Adipocyte (in vitro differentiated cells): ENCODE measurements at regions not wholly inside any gene's neighbourhood (a gene's known extent, or its start where the extent isn't known, plus 50 kb on each side); places are given as distances from the start of the nearest gene placed in this dataset.

ENCODE experiments used
- DNase-seq: peaks from one replicate; pipeline ENCODE4 v3.0.0-alpha.2; 2015; ENCODE audit warnings: low read depth
- H3K27me3 ChIP-seq: replicated peaks from 2 replicates; pipeline ENCODE4 v1.7.0; 2013; ENCODE audit warnings: mild to moderate bottlenecking, low read length, moderate library complexity; ENCODE audit not compliant: control insufficient read depth, insufficient read depth
- H3K36me3 ChIP-seq: 2 replicates; pipeline ENCODE4 v1.7.0; 2013; ENCODE audit warnings: low read length, mild to moderate bottlenecking, moderate library complexity; ENCODE audit not compliant: control insufficient read depth, insufficient read depth, severe bottlenecking
- H3K4me1 ChIP-seq: 2 replicates; pipeline ENCODE4 v1.7.0; 2013; ENCODE audit warnings: mild to moderate bottlenecking, low read length, moderate library complexity; ENCODE audit not compliant: control insufficient read depth, insufficient read depth
- H3K4me3 ChIP-seq: 2 replicates; pipeline ENCODE4 v1.7.0; 2013; ENCODE audit warnings: mild to moderate bottlenecking, low read length, moderate library complexity
- H3K9ac ChIP-seq: 2 replicates; pipeline ENCODE4 v1.7.0; 2013; ENCODE audit warnings: mild to moderate bottlenecking, low read length, moderate library complexity
- H3K9me3 ChIP-seq: 2 replicates; pipeline ENCODE4 v1.7.0; 2013; ENCODE audit warnings: mild to moderate bottlenecking, low read length, moderate library complexity; ENCODE audit not compliant: control insufficient read depth

GRCh38 chr6:143609501-143609900 is 68.3 kb upstream of the PHACTR2 start:
- Histone ChIP-seq H3K27me3 (no peaks in the 10 kb centered on the region), H3K4me3 (no peak overlapping the region), H3K4me1 (peaks cover 11% of the 10 kb centered on the region), H3K36me3 (no peaks in the 10 kb centered on the region), H3K9me3 (no peaks in the 10 kb centered on the region), H3K9ac (no peak overlapping the region)
- no peak for DNase-seq

DNA sequence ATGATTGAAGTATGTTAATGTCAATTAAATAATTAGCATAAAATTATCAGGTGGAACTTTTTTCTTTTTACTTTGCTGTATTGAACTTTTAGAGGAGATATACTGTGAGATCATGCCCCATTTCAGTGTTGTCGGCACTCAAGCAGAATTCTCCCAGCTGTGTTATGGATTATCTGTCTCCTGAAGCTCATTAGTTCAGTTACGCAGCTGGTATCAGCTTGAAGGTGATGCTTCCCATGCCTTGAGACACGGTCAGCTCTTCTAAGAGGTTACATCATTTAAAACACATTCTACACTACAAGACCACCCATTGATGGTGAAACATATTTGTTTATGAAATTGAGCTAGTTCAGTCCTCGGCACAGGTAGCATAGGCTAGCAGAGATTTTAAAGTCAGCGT is 68.9 kb upstream of the PHACTR2 start:
- H3K9ac ChIP-seq = no peak overlapping the region
- DNase-seq = no peak
- H3K4me1 ChIP-seq = peaks cover 16% of the 10 kb centered on the region
- no peaks in the 10 kb centered on the region for H3K27me3 ChIP-seq
- no peak overlapping the region for H3K4me3 ChIP-seq
- H3K36me3 ChIP-seq = no peaks in the 10 kb centered on the region
- H3K9me3 ChIP-seq = no peaks in the 10 kb centered on the region

DNA sequence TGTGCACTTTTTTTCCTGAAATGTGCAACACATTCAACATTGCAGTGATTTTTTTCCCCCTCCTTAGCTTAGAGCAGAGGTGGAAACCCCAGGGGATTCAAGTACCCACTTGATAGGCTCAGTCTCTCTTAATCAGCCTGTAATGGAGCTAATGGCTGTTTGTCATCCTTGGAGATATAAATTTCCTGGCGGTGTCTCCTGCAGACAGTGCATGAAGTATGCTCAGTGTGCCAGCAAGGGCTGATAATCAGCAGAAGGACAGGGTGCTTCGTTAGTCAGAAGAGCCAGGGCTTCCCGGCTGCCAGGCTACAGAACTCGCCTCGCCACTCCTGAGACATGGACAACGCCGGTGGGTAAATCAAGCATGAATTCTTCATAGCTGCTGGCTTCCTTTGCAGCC is 69.8 kb upstream of the PHACTR2 start:
- no peaks in the 10 kb centered on the region for H3K9me3 ChIP-seq
- H3K36me3 ChIP-seq = no peaks in the 10 kb centered on the region
- no peak for DNase-seq
- H3K4me1 ChIP-seq = peaks cover 24% of the 10 kb centered on the region
- no peak overlapping the region for H3K9ac ChIP-seq
- H3K27me3 ChIP-seq = no peaks in the 10 kb centered on the region
- H3K4me3 ChIP-seq = no peak overlapping the region

DNA sequence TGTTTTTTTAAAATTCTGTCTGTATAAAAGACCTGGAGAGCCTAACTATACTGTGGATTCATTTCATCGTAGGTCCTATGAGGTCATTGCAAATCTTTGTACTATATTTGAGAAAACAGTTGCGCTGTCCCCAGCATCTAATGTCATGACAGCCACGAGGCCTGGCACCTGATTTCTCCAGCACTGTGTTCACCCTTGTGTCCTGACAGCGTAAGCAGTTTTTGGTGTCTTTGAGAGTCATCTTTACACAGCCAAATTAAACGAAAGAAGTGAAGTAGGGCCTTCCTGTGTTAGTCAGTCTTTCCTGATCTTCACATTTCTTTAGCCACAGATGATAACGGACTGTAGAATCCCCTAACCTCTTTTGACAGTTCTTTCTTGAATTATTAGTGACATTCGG is 70.6 kb upstream of the PHACTR2 start:
- no peak for DNase-seq
- no peak overlapping the region for H3K9ac ChIP-seq
- H3K4me1 ChIP-seq = peaks cover 30% of the 10 kb centered on the region
- no peaks in the 10 kb centered on the region for H3K36me3 ChIP-seq
- no peaks in the 10 kb centered on the region for H3K27me3 ChIP-seq
- H3K9me3 ChIP-seq = no peaks in the 10 kb centered on the region
- no peak overlapping the region for H3K4me3 ChIP-seq

DNA sequence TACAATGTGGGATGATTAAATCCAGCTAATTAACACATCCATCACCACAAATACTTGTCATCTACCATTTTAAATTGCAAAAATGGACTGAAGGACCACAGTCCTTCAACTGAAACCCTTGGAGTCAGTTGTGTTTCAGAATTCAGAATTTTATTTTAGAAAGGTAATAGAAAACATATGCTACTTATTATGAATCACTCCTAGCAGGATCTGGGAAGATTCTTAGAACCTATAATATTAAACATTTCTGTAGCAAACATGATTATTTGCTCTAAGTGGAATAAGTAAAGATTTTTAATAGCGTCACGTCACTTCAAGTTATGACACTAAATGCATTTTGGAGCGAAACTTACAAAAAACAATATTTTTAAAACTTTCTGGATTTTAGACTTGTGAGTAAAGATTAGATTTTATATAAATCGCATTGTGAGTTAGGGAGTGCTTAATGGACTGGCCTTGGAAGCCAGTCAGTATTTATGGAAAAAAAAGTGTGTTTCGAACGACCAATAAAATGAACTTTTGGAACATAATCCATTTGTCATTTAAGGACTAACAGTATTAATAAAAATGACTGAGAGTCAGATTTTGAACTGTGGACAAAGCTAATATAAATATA is 71.8 kb upstream of the PHACTR2 start:
- Histone ChIP-seq H3K4me1 (peaks cover 33% of the 10 kb centered on the region), H3K27me3 (no peaks in the 10 kb centered on the region), H3K4me3 (no peak overlapping the region), H3K9ac (no peak overlapping the region), H3K36me3 (no peaks in the 10 kb centered on the region), H3K9me3 (no peaks in the 10 kb centered on the region)
- no peak for DNase-seq

DNA sequence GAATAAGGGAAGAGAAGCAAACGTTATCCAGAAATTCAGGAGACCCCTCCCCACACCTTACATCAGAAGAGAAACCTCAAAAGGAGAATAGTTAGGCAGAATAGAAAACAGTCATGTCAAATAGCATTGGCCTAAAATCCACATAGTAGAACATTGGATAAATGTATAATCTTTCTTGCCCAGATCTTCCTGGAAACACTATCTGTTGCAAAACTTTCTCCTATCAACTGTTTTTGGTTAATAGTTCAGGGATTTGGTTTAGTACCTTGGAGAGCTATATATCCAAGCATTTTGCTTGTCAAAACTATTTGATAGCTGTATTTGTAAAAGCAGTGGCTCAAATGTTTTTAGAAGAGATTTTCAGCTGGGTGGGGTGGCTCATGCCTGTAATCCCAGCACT is 74.3 kb upstream of the PHACTR2 start:
- no peak overlapping the region for H3K4me3 ChIP-seq
- no peaks in the 10 kb centered on the region for H3K36me3 ChIP-seq
- H3K9ac ChIP-seq = no peak overlapping the region
- no peaks in the 10 kb centered on the region for H3K27me3 ChIP-seq
- H3K4me1 ChIP-seq = peaks cover 36% of the 10 kb centered on the region
- peak; percentile 37 for DNase-seq
- no peaks in the 10 kb centered on the region for H3K9me3 ChIP-seq

- no peak for DNase-seq
- H3K4me1 ChIP-seq = peaks cover 36% of the 10 kb centered on the region
- no peak overlapping the region for H3K4me3 ChIP-seq
- H3K9me3 ChIP-seq = no peaks in the 10 kb centered on the region
- no peaks in the 10 kb centered on the region for H3K36me3 ChIP-seq
- H3K9ac ChIP-seq = no peak overlapping the region
- H3K27me3 ChIP-seq = no peaks in the 10 kb centered on the region
Measured at GRCh38 chr6:143601504-143601903, 76.3 kb upstream of the PHACTR2 start.

DNA sequence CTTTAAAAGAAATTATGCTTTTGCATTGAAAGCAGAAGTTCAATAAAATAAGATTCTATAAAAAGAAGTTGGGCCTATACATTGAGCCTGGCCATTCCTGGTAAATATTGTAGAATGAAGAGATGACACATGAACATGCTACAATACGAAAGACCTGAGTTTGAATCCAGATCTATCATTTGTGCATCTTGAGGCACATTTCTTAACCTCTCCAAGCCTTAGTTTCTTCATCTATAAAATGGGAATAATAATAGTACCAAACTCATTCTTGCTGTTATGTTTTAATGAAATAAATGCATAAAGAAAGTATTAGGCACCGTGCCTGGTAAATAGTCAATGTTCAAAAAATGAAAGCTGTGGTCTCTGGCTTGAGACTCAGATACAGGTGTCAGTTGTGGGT is 76.9 kb upstream of the PHACTR2 start:
- no peak for DNase-seq
- Histone ChIP-seq H3K36me3 (no peaks in the 10 kb centered on the region), H3K4me1 (peaks cover 43% of the 10 kb centered on the region), H3K27me3 (no peaks in the 10 kb centered on the region), H3K9me3 (no peaks in the 10 kb centered on the region), H3K9ac (no peak overlapping the region), H3K4me3 (no peak overlapping the region)

DNA sequence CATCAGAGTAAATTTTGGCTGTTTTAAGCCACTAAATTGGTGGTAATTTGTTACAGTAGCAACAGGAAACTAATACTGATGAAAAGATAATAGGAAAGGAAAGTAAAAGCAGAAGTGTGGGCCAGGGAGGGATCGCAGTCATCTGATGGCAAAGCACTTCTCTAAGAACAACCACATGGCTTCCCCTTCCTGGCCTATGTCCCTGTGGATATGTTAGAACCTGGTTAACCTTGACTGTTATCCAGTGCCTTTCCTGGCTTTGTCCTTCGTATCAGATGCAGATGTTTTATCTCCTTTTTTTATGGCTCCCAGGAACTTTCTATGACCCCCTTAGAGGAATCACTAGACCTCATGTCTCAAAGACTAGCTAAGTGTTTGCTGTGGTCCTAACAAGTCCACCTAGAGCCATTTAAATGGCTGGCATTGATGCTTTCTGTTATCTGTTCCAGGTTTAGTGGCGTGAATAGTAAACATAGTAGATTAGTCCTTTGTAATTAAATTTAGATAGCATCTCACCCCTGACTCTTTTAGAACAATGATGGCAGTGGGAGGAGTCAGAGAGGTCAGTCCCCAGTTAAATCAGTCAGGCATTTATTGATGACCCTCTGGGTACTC is 79.2 kb upstream of the PHACTR2 start:
- no peaks in the 10 kb centered on the region for H3K9me3 ChIP-seq
- H3K4me3 ChIP-seq = no peak overlapping the region
- no peaks in the 10 kb centered on the region for H3K27me3 ChIP-seq
- no peak overlapping the region for H3K9ac ChIP-seq
- H3K36me3 ChIP-seq = no peaks in the 10 kb centered on the region
- DNase-seq = no peak
- H3K4me1 ChIP-seq = peaks cover 50% of the 10 kb centered on the region

GRCh38 chr6:143596866-143597265 is 80.9 kb upstream of the PHACTR2 start:
- Histone ChIP-seq H3K36me3 (no peaks in the 10 kb centered on the region), H3K9ac (peak overlapping the region; percentile 66)
- DNase-seq = peak; percentile 56

DNA sequence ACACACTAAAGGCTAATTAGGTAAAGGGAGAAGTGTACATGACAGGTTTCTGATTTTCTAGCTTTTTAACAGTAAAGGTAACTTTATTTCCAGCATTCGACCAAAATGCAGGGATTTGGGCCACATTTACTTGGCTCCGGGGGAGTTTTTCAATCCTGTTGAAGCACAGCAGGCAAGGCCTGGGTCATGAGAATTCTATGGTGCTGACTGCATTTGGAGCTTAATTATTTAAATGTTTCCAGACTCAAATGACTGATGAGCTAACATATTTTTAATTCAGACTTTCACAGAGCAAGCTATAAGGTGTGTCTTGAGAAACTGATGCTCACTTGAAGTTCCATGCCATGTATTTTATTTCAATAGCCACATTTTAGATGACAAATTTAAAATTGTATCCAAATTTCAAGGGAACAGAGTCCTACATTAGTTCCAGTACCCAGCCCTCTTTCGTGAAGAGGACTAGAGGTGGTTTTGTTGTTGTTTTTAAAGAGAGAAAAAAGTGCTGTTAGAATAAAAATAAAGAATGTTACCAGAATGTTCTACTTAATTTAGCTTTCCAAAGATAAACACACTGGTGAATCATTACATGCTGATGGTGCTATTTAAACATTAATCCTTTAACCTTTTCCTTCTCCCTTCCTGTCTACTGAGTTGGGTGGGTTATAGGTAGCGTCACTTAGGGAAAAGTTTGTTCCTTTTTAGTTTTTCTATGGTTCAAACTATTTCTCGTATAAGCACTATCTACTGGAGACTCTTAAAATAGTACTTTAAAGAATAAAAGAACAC is 82.3 kb upstream of the PHACTR2 start:
- H3K27me3 ChIP-seq = no peaks in the 10 kb centered on the region
- H3K9ac ChIP-seq = peak overlapping the region; percentile 56
- peaks cover 37% of the 10 kb centered on the region for H3K4me1 ChIP-seq
- no peaks in the 10 kb centered on the region for H3K36me3 ChIP-seq
- peak overlapping the region; percentile 16 for H3K4me3 ChIP-seq
- peak; percentile 30 for DNase-seq
- H3K9me3 ChIP-seq = no peaks in the 10 kb centered on the region

More at GRCh38 chr6:143596866-143597265, 80.9 kb upstream of the PHACTR2 start:
- Histone ChIP-seq H3K27me3 (no peaks in the 10 kb centered on the region), H3K4me3 (peak overlapping the region; percentile 12), H3K9me3 (no peaks in the 10 kb centered on the region), H3K4me1 (peaks cover 36% of the 10 kb centered on the region)
